ENCODE measurements at regions not wholly inside any gene's neighbourhood (a gene's known extent, or its start where the extent isn't known, plus 50 kb on each side); places are given as distances from the start of the nearest gene placed in this dataset.

GRCh38 chr13:85486663-85487062 is 312.6 kb downstream of the SLITRK6 start:
- no peak for TF ChIP-seq POLR2A (IDR thresholded peaks at IDR 0.05)
- TF ChIP-seq CTCF (IDR thresholded peaks at IDR 0.05), result no peak
- no peak for TF ChIP-seq EP300 (IDR thresholded peaks at IDR 0.05)

Measured in tibial nerve (tissue), 4 donors.